IgD-negative memory B cell (primary cell): ENCODE measurements at regions not wholly inside any gene's neighbourhood (a gene's known extent, or its start where the extent isn't known, plus 50 kb on each side); places are given as distances from the start of the nearest gene placed in this dataset.
A peak's percentile ranks its signal among the peaks of the same experiment; 100 is the strongest.

ENCODE experiments used
- H3K27ac Mint-ChIP-seq, 3 donors: one replicate each; pipeline ENCODE4 v1.8.0; 2020 to 2022; ENCODE audit warnings: mild to moderate bottlenecking in 3 of 3, mixed read lengths in 3 of 3, moderate library complexity in 1 of 3
- H3K27me3 Mint-ChIP-seq: one replicate; pipeline ENCODE4 v1.8.0; 2021; ENCODE audit warnings: mixed read lengths
- H3K36me3 Mint-ChIP-seq: one replicate; pipeline ENCODE4 v1.8.0; 2020; ENCODE audit warnings: mild to moderate bottlenecking, mixed read lengths
- H3K4me1 Mint-ChIP-seq, 3 donors: one replicate each; pipeline ENCODE4 v1.8.0; 2020 to 2022; ENCODE audit warnings: mixed read lengths in 3 of 3, mild to moderate bottlenecking in 1 of 3
- H3K4me3 Mint-ChIP-seq, 4 donors: one replicate each; pipeline ENCODE4 v1.8.0; 2020 to 2022; ENCODE audit warnings: mild to moderate bottlenecking in 4 of 4, mixed read lengths in 4 of 4, moderate library complexity in 3 of 4
- H3K9me3 Mint-ChIP-seq, 3 donors: one replicate each; pipeline ENCODE4 v1.8.0; 2020 to 2021; ENCODE audit warnings: mixed read lengths in 3 of 3, mild to moderate bottlenecking in 1 of 3

DNA sequence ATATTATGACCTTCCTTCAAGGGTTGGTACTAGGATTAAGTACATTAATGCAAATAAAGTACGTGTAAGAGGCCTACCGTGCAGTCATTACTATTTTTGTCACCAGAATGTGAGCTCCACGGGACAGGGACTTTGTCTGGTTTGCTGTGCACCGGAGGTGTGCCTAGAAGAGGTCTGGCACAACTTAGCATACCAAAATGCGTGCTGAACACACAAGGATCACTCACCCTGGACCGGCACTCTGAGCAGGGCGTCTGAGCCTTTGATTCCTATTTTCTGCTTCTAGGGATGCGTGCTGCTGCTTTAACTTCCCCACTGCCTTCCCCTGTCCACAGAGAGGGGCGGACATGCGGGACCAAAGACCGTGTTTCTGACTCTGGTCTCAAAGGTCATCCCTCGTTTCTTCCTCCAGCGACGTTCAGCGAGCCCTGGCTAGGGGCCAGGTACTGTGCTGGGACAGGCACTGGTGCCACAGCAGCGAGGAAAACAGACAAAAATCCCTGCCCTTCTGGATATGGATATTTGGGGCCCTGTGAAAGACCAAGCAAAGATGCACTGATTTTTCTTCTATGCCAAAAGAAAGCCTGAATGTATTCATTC, 222.7 kb downstream of the BMP7 start:
- peaks cover 3% of the 10 kb centered on the region for H3K36me3 Mint-ChIP-seq
- no peaks in the 10 kb centered on the region for H3K4me1 Mint-ChIP-seq
- H3K9me3 Mint-ChIP-seq = no peaks in the 10 kb centered on the region
- H3K27me3 Mint-ChIP-seq = peaks cover 1% of the 10 kb centered on the region
- H3K4me3 Mint-ChIP-seq = no peak overlapping the region
- no peak overlapping the region for H3K27ac Mint-ChIP-seq

DNA sequence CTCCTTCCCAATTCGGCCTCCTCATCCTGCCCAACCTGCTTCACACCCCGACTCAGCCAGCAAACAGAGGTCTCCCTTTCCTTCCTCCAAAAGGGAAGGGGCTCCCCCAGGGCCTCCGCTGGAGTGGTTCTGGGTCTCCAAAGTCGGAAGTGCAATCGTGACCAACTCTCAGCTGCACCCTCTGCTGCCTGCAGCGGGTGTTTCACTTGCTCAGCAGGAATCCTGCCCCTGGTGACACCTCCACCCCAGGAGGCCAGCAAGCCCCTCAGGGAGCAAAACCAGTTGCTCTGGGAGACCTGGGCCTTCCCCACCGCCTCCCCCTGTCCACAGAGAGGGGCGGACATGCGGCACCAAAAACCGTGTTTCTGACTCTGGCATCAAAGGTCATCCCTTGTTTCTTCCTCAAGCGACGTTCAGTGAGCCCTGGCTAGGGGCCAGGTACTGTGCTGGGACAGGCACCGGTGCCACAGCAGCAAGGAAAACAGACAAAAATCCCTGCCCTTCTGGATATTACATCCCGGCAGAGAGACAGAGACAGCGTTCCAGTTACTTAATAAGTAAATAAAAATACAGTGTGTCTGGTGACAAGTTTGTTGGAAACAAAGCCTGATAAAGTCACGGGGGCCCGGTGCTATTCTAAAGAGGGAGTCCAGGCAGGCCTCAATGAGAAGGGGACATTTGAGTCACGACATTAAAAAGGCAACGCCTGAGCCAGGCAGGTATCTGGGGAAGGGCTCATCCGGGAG, 219.0 kb downstream of the BMP7 start:
- H3K9me3 Mint-ChIP-seq = peaks cover 0 to 5% (median 0%) of the 10 kb centered on the region in 3 donors
- peaks cover 3% of the 10 kb centered on the region for H3K36me3 Mint-ChIP-seq
- H3K4me3 Mint-ChIP-seq = no peak overlapping the region
- no peaks in the 10 kb centered on the region for H3K4me1 Mint-ChIP-seq
- H3K27ac Mint-ChIP-seq = no peak overlapping the region
- H3K27me3 Mint-ChIP-seq = peaks cover 1% of the 10 kb centered on the region

DNA sequence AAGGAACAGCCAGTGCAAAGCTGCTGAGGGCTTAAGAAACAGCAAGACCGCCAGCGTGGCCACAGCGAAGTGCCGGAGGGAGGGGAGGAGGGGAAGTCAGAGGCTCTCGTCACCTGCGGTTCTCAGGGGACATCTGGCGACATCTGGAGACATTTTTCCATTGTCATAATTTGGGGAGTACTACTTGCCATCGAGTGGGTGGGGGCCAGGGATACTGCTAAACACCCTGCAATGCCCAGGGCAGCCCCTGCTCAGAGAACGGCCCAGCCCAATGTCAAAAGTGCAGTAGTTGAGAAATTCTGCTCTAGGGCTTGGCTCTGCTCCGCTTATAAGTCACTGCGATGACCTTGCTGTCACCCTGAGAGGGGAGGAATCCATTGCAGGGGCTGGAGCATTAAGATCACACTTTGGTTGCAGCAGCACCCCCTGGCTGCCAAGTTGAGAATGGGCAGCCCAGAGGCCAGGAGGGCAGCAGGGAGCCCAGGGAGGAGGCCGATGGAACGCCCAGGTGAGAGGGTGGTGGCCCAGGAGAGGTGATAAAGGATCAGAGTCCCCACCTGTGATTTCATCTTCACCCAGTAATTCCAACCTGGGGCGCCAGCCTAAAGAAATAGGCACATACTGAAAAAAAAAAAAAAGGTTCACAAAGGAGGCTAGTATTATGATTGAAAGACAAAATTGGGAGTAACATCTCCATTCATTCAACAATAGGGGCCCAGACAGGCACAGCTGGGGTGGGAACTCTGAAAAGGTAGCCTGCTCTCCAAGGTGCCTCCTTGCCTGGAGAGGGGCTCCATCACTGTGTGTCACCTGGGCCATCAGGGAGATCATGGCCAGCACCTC, 218.2 kb downstream of the BMP7 start:
- H3K27me3 Mint-ChIP-seq = peaks cover 1% of the 10 kb centered on the region
- no peak overlapping the region for H3K4me3 Mint-ChIP-seq
- no peak overlapping the region for H3K27ac Mint-ChIP-seq
- peaks cover 0 to 6% (median 2%) of the 10 kb centered on the region in 3 donors for H3K9me3 Mint-ChIP-seq
- peaks cover 3% of the 10 kb centered on the region for H3K36me3 Mint-ChIP-seq
- H3K4me1 Mint-ChIP-seq = no peaks in the 10 kb centered on the region

DNA sequence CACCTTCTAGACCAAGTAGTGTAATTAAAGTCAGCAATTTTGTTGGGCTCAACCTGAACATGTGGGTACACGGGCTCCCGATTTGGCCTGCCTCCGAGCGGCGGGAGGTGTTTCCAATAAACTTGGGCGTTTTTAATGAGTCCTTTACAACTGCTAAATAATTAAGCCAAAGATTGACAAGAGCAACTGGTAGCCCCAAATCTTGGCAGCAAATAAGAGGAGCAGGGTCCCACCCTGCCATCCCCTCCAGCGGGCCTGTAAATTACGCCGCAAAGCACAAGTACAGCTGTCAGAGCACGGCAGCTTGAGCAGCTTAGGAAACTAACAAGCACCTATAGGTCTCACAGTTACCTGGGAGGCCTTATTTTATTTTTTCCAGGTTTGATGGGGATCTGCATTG, 217.1 kb downstream of the BMP7 start:
- Mint-ChIP-seq H3K36me3 (peaks cover 3% of the 10 kb centered on the region), H3K9me3 (peaks cover 0 to 7% (median 3%) of the 10 kb centered on the region in 3 donors), H3K27ac (no peak overlapping the region), H3K4me1 (no peaks in the 10 kb centered on the region), H3K4me3 (no peak overlapping the region), H3K27me3 (peaks cover 1% of the 10 kb centered on the region)

DNA sequence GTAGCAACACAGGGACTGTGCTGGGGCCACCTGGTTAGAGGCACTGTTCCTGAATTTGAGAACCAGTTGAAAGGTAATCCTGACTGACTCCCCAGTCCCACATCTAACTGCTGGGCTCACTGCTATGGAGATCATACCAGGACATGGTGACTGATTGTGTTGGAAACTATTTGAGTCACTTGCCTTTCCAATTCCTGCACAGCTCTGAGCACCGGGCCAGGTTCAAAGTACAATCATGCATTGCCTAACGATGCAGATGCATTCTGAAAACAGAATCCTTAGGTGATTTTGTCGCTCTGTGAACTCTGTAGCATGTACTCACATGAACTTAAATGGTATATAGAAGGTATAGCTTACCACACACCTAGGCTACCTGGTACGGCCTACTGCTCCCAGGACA, 215.3 kb downstream of the BMP7 start:
- Mint-ChIP-seq H3K4me1 (no peaks in the 10 kb centered on the region), H3K9me3 (peaks cover 0 to 7% (median 3%) of the 10 kb centered on the region in 3 donors), H3K4me3 (no peak overlapping the region), H3K36me3 (no peaks in the 10 kb centered on the region), H3K27me3 (peaks cover 1% of the 10 kb centered on the region), H3K27ac (peak overlapping the region in 1 of 3 donors; percentile 39)

DNA sequence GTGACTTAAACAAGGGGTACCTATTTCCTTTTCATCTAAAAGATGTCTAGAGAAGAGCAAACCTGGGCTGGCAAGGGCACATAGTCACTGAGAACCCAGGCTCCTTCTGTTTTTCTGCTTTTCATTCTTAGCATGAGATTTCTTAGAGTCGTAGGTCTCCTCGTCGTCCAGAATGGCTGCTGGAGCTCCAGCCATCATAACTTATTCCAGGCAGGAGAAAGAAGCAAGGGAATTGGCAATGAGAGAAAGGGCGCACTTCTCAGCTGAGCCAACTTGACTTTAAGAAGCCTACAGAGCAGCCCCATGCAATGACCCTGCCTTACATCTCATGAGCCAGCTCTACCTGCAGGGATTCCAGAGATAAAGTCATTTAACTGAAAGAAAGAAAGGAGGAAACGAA, 213.4 kb downstream of the BMP7 start:
- Mint-ChIP-seq H3K9me3 (peaks cover 0 to 7% (median 3%) of the 10 kb centered on the region in 3 donors), H3K4me3 (no peak overlapping the region), H3K4me1 (no peaks in the 10 kb centered on the region), H3K27ac (no peak overlapping the region), H3K27me3 (peaks cover 5% of the 10 kb centered on the region), H3K36me3 (no peaks in the 10 kb centered on the region)

DNA sequence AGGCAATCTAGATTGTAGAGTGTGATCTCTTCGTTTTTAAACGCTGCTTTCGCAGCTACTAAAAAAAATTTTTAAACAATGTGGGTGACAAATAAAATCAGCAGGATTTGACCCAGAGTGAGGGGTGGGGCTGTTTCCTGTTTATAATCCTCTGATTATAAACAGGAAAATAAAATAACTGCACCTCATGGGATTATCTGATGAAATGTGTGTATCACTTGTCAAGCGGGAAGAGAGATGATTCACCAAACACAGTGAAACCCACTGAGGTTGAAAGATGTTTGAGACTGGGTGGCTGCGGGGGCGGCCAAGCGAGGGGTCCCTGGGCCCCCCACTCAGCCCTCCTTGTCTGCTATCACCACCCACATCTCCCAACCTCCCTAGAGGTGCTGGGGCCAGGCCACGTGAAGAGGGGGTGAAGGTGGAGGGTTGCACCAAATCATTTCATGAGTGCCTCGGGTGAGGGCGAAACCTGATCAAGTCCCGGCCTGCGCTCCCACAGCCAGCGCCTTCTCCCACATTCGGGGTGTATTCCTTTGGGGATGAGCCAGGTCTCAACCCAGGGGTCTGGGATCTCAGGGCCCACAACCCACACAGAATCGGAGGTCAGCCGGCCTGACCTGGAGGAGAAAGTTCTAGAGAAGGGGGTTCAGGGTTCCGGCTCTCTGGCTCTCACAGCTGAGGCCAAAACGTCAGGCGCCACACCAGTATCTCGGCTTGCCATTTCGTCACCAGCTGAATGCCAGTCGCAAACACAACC, 212.5 kb downstream of the BMP7 start:
- Mint-ChIP-seq H3K27me3 (peaks cover 5% of the 10 kb centered on the region), H3K4me3 (no peak overlapping the region), H3K36me3 (no peaks in the 10 kb centered on the region), H3K4me1 (no peaks in the 10 kb centered on the region), H3K9me3 (peaks cover 0 to 7% (median 3%) of the 10 kb centered on the region in 3 donors), H3K27ac (no peak overlapping the region)

DNA sequence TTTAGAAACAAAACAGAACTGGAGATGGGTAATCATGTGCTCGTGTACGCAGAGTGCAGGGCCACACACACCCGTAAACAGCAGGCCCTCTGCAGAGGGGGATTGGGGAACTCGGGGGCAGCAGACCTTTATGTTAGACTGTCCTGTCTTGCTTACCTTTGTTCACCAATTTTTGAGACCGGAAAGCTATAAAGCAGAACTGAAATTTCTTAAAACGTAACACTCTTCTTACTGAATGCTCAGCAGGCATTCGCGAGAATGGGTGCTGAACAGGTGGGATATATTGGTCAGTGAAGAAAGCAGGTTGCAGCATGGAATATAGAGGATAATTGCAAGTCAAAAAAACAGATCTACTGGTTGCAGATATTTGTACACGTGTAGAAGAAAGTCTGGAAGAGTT, 211.1 kb downstream of the BMP7 start:
- H3K4me1 Mint-ChIP-seq = no peaks in the 10 kb centered on the region
- peaks cover 0 to 4% (median 3%) of the 10 kb centered on the region in 3 donors for H3K9me3 Mint-ChIP-seq
- no peak overlapping the region for H3K27ac Mint-ChIP-seq
- no peaks in the 10 kb centered on the region for H3K36me3 Mint-ChIP-seq
- H3K4me3 Mint-ChIP-seq = no peak overlapping the region
- H3K27me3 Mint-ChIP-seq = peaks cover 10% of the 10 kb centered on the region

DNA sequence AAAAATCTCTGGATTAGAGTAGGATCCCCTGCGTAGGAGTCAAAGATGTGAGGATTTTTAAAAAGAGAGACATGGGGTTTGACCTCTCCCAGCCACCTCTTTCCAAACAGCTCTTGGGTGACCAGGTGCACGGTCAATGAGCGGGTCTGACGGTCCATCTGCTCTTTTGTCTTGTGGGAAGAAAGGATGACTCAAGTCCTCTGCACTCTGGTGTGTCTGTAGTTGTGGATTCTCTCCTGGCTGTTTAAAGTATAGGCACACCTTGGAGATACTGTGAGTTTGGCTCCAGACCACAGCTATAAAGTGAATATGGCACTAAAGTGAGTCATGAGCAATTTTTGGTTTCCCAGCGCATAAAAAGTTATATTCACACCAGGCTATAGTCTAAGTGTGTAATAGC, 209.8 kb downstream of the BMP7 start:
- H3K4me1 Mint-ChIP-seq = peaks cover 0 to 1% (median 0%) of the 10 kb centered on the region in 3 donors
- H3K9me3 Mint-ChIP-seq = peaks cover 0 to 4% (median 3%) of the 10 kb centered on the region in 3 donors
- no peaks in the 10 kb centered on the region for H3K36me3 Mint-ChIP-seq
- no peak overlapping the region for H3K4me3 Mint-ChIP-seq
- H3K27me3 Mint-ChIP-seq = peaks cover 16% of the 10 kb centered on the region
- no peak overlapping the region for H3K27ac Mint-ChIP-seq

DNA sequence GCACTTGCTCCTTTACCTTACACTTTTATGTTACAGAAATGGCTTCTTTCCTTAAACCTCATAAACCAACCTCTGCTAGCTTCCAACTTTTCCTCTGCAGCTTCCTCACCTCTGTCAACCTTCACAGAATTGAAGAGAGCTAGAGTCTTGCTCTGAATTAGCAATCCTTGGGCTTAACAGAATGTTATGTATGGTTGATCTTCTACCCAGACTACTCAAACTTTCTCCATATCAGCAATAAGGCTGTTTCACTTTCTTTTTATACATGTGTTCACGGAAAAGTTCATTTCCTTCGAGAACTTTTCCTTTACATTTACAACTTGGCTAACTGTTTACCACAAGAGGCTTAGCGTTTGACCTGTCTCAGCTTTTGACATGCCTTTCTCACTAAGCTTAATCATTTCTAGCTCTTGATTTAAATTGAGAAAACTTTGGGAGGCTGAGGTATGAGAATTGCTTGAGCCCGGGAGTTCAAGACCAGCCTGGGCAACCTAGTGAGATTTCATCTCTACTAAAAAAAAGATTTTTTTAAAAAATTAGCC, 207.3 kb downstream of the BMP7 start:
- H3K27ac Mint-ChIP-seq = no peak overlapping the region
- H3K4me1 Mint-ChIP-seq = peaks cover 0 to 1% (median 0%) of the 10 kb centered on the region in 3 donors
- H3K4me3 Mint-ChIP-seq = peak overlapping the region in 1 of 4 donors; percentile 2
- peaks cover 16% of the 10 kb centered on the region for H3K27me3 Mint-ChIP-seq
- no peaks in the 10 kb centered on the region for H3K36me3 Mint-ChIP-seq
- peaks cover 0 to 2% (median 0%) of the 10 kb centered on the region in 3 donors for H3K9me3 Mint-ChIP-seq

DNA sequence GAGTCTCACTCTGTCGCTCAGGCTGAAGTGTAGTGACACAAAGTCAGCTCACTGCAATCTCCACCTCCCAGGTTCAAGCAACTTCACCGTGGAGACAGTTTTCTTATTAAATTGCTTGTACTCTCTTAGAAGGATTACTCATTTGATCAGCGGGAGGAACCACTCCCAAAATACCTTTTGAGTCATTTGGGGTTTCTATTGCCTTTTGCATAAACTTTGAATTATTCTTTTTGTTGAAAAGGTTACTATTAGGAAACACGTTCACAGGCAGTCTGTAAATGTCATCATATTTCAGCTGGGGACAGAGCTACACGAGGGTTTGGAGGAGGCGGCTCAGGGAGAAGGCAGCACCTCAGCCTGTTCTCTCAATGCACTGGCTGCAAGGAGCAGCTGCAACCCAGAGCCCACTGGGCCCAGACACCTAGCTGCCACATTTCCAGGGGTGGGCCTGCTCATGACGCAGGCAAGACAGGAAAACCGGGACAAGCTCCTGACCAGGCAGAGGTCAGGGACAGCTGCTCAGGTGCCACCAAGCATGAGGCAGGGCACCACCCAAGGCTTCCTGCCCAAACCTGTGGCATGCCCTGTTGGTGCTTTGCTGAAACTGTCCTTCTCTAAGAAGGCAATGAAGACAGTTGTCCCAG, 205.9 kb downstream of the BMP7 start:
- Mint-ChIP-seq H3K36me3 (no peaks in the 10 kb centered on the region), H3K9me3 (peaks cover 0 to 2% (median 0%) of the 10 kb centered on the region in 3 donors), H3K4me3 (no peak overlapping the region)

DNA sequence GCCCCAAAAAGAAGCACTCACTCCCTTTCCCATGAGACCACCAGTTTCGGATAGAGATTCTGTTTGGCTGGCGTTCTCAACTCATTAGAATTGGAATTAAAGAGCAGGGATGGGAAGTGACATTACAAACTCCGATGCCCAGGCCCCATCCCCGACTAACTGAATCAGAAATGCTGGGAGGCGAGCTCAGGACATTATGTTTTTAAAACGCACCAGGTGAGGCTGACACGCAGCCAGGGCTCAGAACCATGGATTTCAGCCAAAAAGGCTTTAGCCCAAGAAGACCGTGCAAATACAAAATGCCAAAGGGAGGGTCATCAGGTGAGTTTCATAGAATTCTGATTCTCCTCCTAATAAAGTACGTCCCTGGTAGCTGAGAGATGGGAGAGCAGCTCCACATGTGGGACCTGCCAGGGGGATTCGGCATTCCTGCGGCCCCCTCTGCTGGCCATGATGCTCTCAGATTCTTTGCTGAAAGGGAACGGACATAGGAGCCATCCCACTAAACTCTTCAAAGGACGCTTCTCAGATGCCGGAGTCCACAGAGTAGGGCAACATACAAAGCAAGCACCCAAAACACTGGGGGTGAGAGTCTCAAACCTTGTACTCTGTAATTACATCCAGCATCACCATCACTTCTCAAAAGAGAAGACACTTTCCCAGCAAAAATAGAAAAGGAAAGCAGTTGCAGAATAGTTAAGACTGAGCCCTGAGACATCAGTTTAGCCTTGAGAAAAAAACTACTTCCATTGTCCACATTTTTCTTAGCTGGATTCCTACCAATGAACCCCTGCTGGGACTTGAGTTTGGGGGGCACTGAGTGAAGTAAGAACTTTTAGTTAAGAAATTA, 205.2 kb downstream of the BMP7 start:
- Mint-ChIP-seq H3K9me3 (peaks cover 0 to 5% (median 0%) of the 10 kb centered on the region in 3 donors), H3K4me1 (peaks cover 0 to 1% (median 0%) of the 10 kb centered on the region in 3 donors), H3K27ac (peak overlapping the region in 1 of 3 donors; percentile 33), H3K4me3 (no peak overlapping the region), H3K27me3 (peaks cover 16% of the 10 kb centered on the region), H3K36me3 (no peaks in the 10 kb centered on the region)

More for the DNA sequence above, 205.9 kb downstream of the BMP7 start:
- H3K27me3 Mint-ChIP-seq = peaks cover 16% of the 10 kb centered on the region
- peaks cover 0 to 1% (median 0%) of the 10 kb centered on the region in 3 donors for H3K4me1 Mint-ChIP-seq
- H3K27ac Mint-ChIP-seq = no peak overlapping the region

DNA sequence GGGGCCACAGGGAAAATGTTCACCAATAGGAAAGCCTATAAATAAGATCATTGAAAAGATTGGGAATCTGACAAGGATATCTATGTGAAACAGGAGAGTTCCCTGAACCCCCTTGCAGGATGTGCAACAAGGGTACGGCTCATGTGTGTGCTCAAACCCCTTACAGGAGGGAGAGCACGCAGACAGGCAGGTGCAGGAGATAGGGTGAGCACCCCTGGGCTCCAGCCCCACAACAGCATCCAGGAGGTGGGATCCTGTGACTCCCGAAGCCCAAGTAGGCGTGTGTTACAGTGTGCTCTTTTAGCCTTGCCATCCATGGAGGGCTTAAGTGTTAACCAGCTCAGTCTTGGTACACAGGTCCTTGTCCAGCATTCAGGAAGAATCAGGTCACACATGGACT, 204.2 kb downstream of the BMP7 start:
- no peaks in the 10 kb centered on the region for H3K36me3 Mint-ChIP-seq
- H3K4me3 Mint-ChIP-seq = no peak overlapping the region
- H3K27me3 Mint-ChIP-seq = peaks cover 16% of the 10 kb centered on the region
- H3K9me3 Mint-ChIP-seq = peaks cover 0 to 5% (median 0%) of the 10 kb centered on the region in 3 donors
- peaks cover 0 to 1% (median 0%) of the 10 kb centered on the region in 3 donors for H3K4me1 Mint-ChIP-seq
- H3K27ac Mint-ChIP-seq = no peak overlapping the region
